H1 (cell line): ENCODE measurements at regions not wholly inside any gene's neighbourhood (a gene's known extent, or its start where the extent isn't known, plus 50 kb on each side); places are given as distances from the start of the nearest gene placed in this dataset.

ENCODE experiments used
- CTCF ChIA-PET: fragments of 300-600 bp; sonication (Branson Sonifier 250); formaldehyde crosslinking; loops from one replicate; lab custom pipeline; 2021; ENCODE audit not compliant: partially characterized antibody; lab: Charles Lee
- POLR2A ChIA-PET: fragments of 300-600 bp; sonication (Branson Sonifier 250); formaldehyde crosslinking; loops from one replicate; lab custom pipeline; 2021; ENCODE audit warnings: inconsistent platforms; ENCODE audit not compliant: partially characterized antibody; lab: Charles Lee
- DNase-seq, 2 experiments: peaks; one replicate each; pipeline versions ENCODE4 v3.0.0 to v3.0.0-alpha.2; 2010 to 2022; ENCODE audit warnings: low spot score in 2 of 2, low read depth in 1 of 2, mixed read lengths in 1 of 2
- FAIRE-seq: peaks from 2 replicates; lab custom pipeline; 2011; peaks lifted over from hg19 to GRCh38; lab: Jason Lieb, UNC
- H2AFZ ChIP-seq: 2 replicates; pipeline ENCODE4 v1.8.1; 2012; ENCODE audit warnings: low read length, inconsistent platforms
- H2AK5ac ChIP-seq: 2 replicates; pipeline ENCODE4 v1.6.1; 2013; ENCODE audit warnings: low read depth, low read length
- H2BK120ac ChIP-seq: replicated peaks from 2 replicates; pipeline ENCODE3; 2013; ENCODE audit warnings: low read depth, low read length, inconsistent platforms
- H2BK12ac ChIP-seq: 2 replicates; pipeline ENCODE4 v1.6.1; 2013; ENCODE audit warnings: low read depth, low read length
- H2BK15ac ChIP-seq: 2 replicates; pipeline ENCODE4 v1.6.1; 2013; ENCODE audit warnings: low read length
- H2BK20ac ChIP-seq: 2 replicates; pipeline ENCODE4 v1.6.1; 2013; ENCODE audit warnings: low read length
- H2BK5ac ChIP-seq: 2 replicates; pipeline ENCODE4 v1.6.1; 2013; ENCODE audit warnings: low read depth, low read length
- H3K14ac ChIP-seq: 2 replicates; pipeline ENCODE4 v1.6.1; 2013; ENCODE audit warnings: inconsistent platforms; ENCODE audit not compliant: insufficient read length
- H3K18ac ChIP-seq: 2 replicates; pipeline ENCODE4 v1.6.1; 2013; ENCODE audit warnings: low read length; ENCODE audit errors: extremely low read depth
- H3K23ac ChIP-seq: 2 replicates; pipeline ENCODE4 v1.6.1; 2013; ENCODE audit warnings: inconsistent platforms; ENCODE audit not compliant: insufficient read length
- H3K23me2 ChIP-seq: 2 replicates; pipeline ENCODE4 v1.6.1; 2013; ENCODE audit warnings: low read depth, low read length
- H3K27ac ChIP-seq: 2 replicates; pipeline ENCODE4 v1.6.1; 2011; ENCODE audit warnings: low read depth, low read length, inconsistent platforms
- H3K27me3 ChIP-seq, 4 experiments: replicated peaks in 1 of 4; 1 replicate in 1 of 4; 2 replicates in 3 of 4; pipeline versions ENCODE4 v1.6.1 to v1.8.1; 2011 to 2013; ENCODE audit warnings: low read length in 3 of 4, mild to moderate bottlenecking in 3 of 4, inconsistent platforms in 2 of 4, mixed read lengths in 2 of 4, moderate library complexity in 1 of 4; ENCODE audit not compliant: control insufficient read depth in 3 of 4, insufficient read depth in 3 of 4; ENCODE audit errors: extremely low read depth in 1 of 4
- H3K36me3 ChIP-seq, 4 experiments: 2 replicates each; pipeline versions ENCODE4 v1.6.1 to v1.8.1; 2011 to 2013; ENCODE audit warnings: mild to moderate bottlenecking in 4 of 4, low read length in 3 of 4, moderate library complexity in 2 of 4, control low read depth in 1 of 4, inconsistent platforms in 1 of 4; ENCODE audit not compliant: insufficient read depth in 4 of 4, control insufficient read depth in 2 of 4
- H3K4ac ChIP-seq: replicated peaks from 2 replicates; pipeline ENCODE3; 2013; ENCODE audit warnings: low read length, low read depth, mixed read lengths, inconsistent platforms; ENCODE audit not compliant: insufficient read length
- H3K4me1 ChIP-seq, 4 experiments: replicated peaks in 1 of 4; 1 replicate in 1 of 4; 2 replicates in 3 of 4; pipeline versions ENCODE4 v1.6.1 to v1.8.1; 2011 to 2013; ENCODE audit warnings: low read length in 3 of 4, inconsistent platforms in 2 of 4, mixed read lengths in 1 of 4; ENCODE audit not compliant: insufficient read depth in 4 of 4, control insufficient read depth in 3 of 4
- H3K4me2 ChIP-seq, 2 experiments: 2 replicates each; pipeline versions ENCODE4 v1.6.1 to v1.8.1; 2011 to 2013; ENCODE audit warnings: low read depth in 2 of 2, low read length in 2 of 2, control low read depth in 1 of 2, inconsistent platforms in 1 of 2, mild to moderate bottlenecking in 1 of 2; ENCODE audit not compliant: insufficient read depth in 1 of 2
- H3K4me3 ChIP-seq, 4 experiments: fragments of 200-600, 300-600 bp in 1 of 4; sonication (generic), shearing (Covaris generic), sonication (Bioruptor Twin) in 1 of 4; 2 replicates each; pipeline versions ENCODE4 v1.5.1 to v1.8.1; 2011 to 2016; ENCODE audit warnings: low read length in 4 of 4, low read depth in 3 of 4, control low read depth in 2 of 4, inconsistent platforms in 2 of 4, mild to moderate bottlenecking in 2 of 4, mixed read lengths in 1 of 4, moderate library complexity in 1 of 4; ENCODE audit not compliant: insufficient read depth in 2 of 4; ENCODE audit errors: extremely low read depth in 1 of 4
- H3K56ac ChIP-seq: replicated peaks from 2 replicates; pipeline ENCODE3; 2013; ENCODE audit warnings: low read depth, mild to moderate bottlenecking, mixed read lengths, low read length, inconsistent platforms; ENCODE audit not compliant: insufficient read length
- H3K79me1 ChIP-seq: 2 replicates; pipeline ENCODE4 v1.6.1; 2013; ENCODE audit warnings: low read depth, low read length, control low read depth
- H3K79me2 ChIP-seq, 2 experiments: 2 replicates each; pipeline versions ENCODE4 v1.6.1 to v1.8.1; 2012 to 2013; ENCODE audit warnings: low read length in 2 of 2, mild to moderate bottlenecking in 2 of 2, inconsistent platforms in 1 of 2; ENCODE audit not compliant: insufficient read depth in 2 of 2, control insufficient read depth in 1 of 2
- H3K9ac ChIP-seq, 4 experiments: replicated peaks in 1 of 4; 1 replicate in 1 of 4; 2 replicates in 3 of 4; pipeline versions ENCODE4 v1.6.1 to v1.8.1; 2011 to 2013; ENCODE audit warnings: low read depth in 3 of 4, low read length in 3 of 4, control low read depth in 2 of 4, mild to moderate bottlenecking in 2 of 4, moderate library complexity in 2 of 4, inconsistent platforms in 1 of 4; ENCODE audit errors: extremely low read depth in 1 of 4
- H3K9me3 ChIP-seq, 2 experiments: 2 replicates each; pipeline versions ENCODE4 v1.6.1 to v1.8.1; 2012 to 2013; ENCODE audit warnings: mild to moderate bottlenecking in 2 of 2, moderate library complexity in 2 of 2, control low read depth in 1 of 2, inconsistent platforms in 1 of 2, low read depth in 1 of 2, low read length in 1 of 2, mixed read lengths in 1 of 2; ENCODE audit not compliant: insufficient read depth in 2 of 2
- H4K20me1 ChIP-seq, 2 experiments: replicated peaks in 1 of 2; 2 replicates each; pipeline versions ENCODE3 to v1.8.1; 2011 to 2013; ENCODE audit warnings: inconsistent platforms in 2 of 2, low read length in 2 of 2, mild to moderate bottlenecking in 1 of 2; ENCODE audit not compliant: insufficient read depth in 2 of 2, control insufficient read depth in 1 of 2
- H4K5ac ChIP-seq: 2 replicates; pipeline ENCODE4 v1.6.1; 2013; ENCODE audit warnings: low read length, low read depth, mixed read lengths, inconsistent platforms; ENCODE audit not compliant: insufficient read length
- H4K8ac ChIP-seq: 2 replicates; pipeline ENCODE4 v1.8.0; 2013; ENCODE audit warnings: mild to moderate bottlenecking, moderate library complexity, low read length, inconsistent platforms; ENCODE audit not compliant: insufficient read depth; ENCODE audit errors: extremely low read depth
- H4K91ac ChIP-seq: replicated peaks from 2 replicates; pipeline ENCODE3; 2013; ENCODE audit warnings: low read length, mixed read lengths, inconsistent platforms; ENCODE audit not compliant: insufficient read length
- BCL11A ChIP-seq, 2 experiments: IDR thresholded peaks; one replicate each; pipeline ENCODE4 v1.6.1; 2011; ENCODE audit warnings: low read depth in 2 of 2, low read length in 2 of 2, mild to moderate bottlenecking in 2 of 2
- CBX8 ChIP-seq: fragments of 300-800, 300-1000 bp; sonication (generic); IDR thresholded peaks from 2 replicates; pipeline ENCODE4 v1.7.1; 2016; ENCODE audit warnings: low read depth, low read length, borderline replicate concordance
- CTBP2 ChIP-seq: IDR thresholded peaks from 2 replicates; pipeline ENCODE4 v1.7.0; 2011; ENCODE audit warnings: borderline replicate concordance, mild to moderate bottlenecking, moderate library complexity, mixed read lengths, low read length; ENCODE audit not compliant: insufficient read depth, insufficient read length
- FOSL1 ChIP-seq: IDR thresholded peaks from 2 replicates; pipeline ENCODE4 v1.6.1; 2011; ENCODE audit warnings: mild to moderate bottlenecking, low read depth, low read length, moderate library complexity; ENCODE audit not compliant: insufficient read depth
- GABPA ChIP-seq: IDR thresholded peaks from 2 replicates; pipeline ENCODE4 v1.6.1; 2011; ENCODE audit warnings: mild to moderate bottlenecking, low read length, moderate library complexity, borderline replicate concordance; ENCODE audit not compliant: insufficient read depth
- MAFK ChIP-seq: IDR thresholded peaks from 2 replicates; pipeline ENCODE4 v1.6.1; 2012; ENCODE audit warnings: low read depth, mild to moderate bottlenecking, improper control_type of control experiment, low read length
- PHF8 ChIP-seq: fragments of 200-600 bp; sonication (generic); conservative IDR thresholded peaks from 2 replicates; pipeline ENCODE4 v1.7.1; 2012; ENCODE audit warnings: low read depth, mild to moderate bottlenecking, inconsistent platforms, low read length, moderate library complexity
- RNF2 ChIP-seq: fragments of 200-900, 300-1000 bp; sonication (generic); IDR thresholded peaks from 2 replicates; pipeline ENCODE4 v1.7.1; 2016; ENCODE audit warnings: borderline replicate concordance, low read depth, mild to moderate bottlenecking, antibody characterized with exemption, low read length; ENCODE audit not compliant: poor library complexity, severe bottlenecking; ENCODE audit errors: missing control alignments
- SIN3A ChIP-seq, 2 experiments: IDR thresholded peaks in 1 of 2; conservative IDR thresholded peaks in 1 of 2; 2 replicates each; pipeline ENCODE4 v1.6.1; 2011 to 2012; ENCODE audit warnings: low read length in 2 of 2, improper control_type of control experiment in 1 of 2, low read depth in 1 of 2, mild to moderate bottlenecking in 1 of 2
- SP1 ChIP-seq: IDR thresholded peaks from 2 replicates; pipeline ENCODE4 v1.6.1; 2011; ENCODE audit warnings: low read depth, low read length
- SP2 ChIP-seq: IDR thresholded peaks from 2 replicates; pipeline ENCODE4 v1.6.1; 2012; ENCODE audit warnings: mild to moderate bottlenecking, low read length, inconsistent platforms
- TAF1 ChIP-seq: IDR thresholded peaks from 2 replicates; pipeline ENCODE4 v1.6.1; 2011; ENCODE audit warnings: mild to moderate bottlenecking, low read depth, low read length
- USF2 ChIP-seq: IDR thresholded peaks from 2 replicates; pipeline ENCODE4 v1.6.1; 2011; ENCODE audit warnings: low read length, improper control_type of control experiment
- WGBS, 2 experiments: shearing (Covaris generic) in 1 of 2; methylation state at CpG; one replicate each; pipeline versions ENCODE4 v1.1.6 to v1.1.7; 2013 to 2015; ENCODE audit warnings: low lambda C conversion rate in 2 of 2, mixed read lengths in 2 of 2, inconsistent platforms in 1 of 2, low coverage in 1 of 2, missing lambda C conversion rate in 1 of 2; ENCODE audit not compliant: insufficient replicate concordance in 2 of 2, insufficient coverage in 1 of 2, insufficient read length in 1 of 2; ENCODE audit errors: extremely low coverage in 1 of 2, missing lambda C conversion rate in 1 of 2; 5-methylcytosine and 5-hydroxymethylcytosine counted together

GRCh38 chr3:147662705-147663104 is 253.5 kb downstream of the ZIC1 start:
- Histone ChIP-seq H2BK120ac (no peak overlapping the region), H3K4me3 (no peak overlapping the region), H4K8ac (no peak overlapping the region), H3K27ac (no peak overlapping the region), H3K36me3 (no peaks in the 10 kb centered on the region), H3K4me1 (no peaks in the 10 kb centered on the region), H2BK20ac (no peak overlapping the region), H2AK5ac (no peak overlapping the region), H3K56ac (no peak overlapping the region), H3K79me1 (no peaks in the 10 kb centered on the region; the same call in 1 of the 2 replicates), H3K27me3 (no peaks in the 10 kb centered on the region), H2BK12ac (no peak overlapping the region), H2BK15ac (no peak overlapping the region), H3K79me2 (no peaks in the 10 kb centered on the region), H3K23me2 (no peaks in the 10 kb centered on the region), H4K91ac (no peak overlapping the region), H3K18ac (no peak overlapping the region), H4K5ac (no peak overlapping the region), H3K4me2 (no peak overlapping the region), H3K14ac (no peak overlapping the region), H2AFZ (no peak overlapping the region), H3K9me3 (no peaks in the 10 kb centered on the region), H3K9ac (no peak overlapping the region), H2BK5ac (no peak overlapping the region), H3K23ac (no peak overlapping the region), H3K4ac (no peak overlapping the region), H4K20me1 (no peaks in the 10 kb centered on the region)
- FAIRE-seq (no peak), DNase-seq (no peak)
- POLR2A ChIA-PET = no interaction called here
- CTCF ChIA-PET = no interaction called here
- 86% methylated on average over 1 of the region's 1 CpG; no CpG with 5 or more reads in 1 of the 2 experiments for WGBS, 2 experiments
- TF ChIP-seq TAF1 (no peak), CTBP2 (no peak), USF2 (no peak), PHF8 (no peak), CBX8 (no peak), BCL11A (IDR thresholded peaks at IDR 0.05; ENCODE audit: low read depth in 2 of 2, low read length in 2 of 2) (no peak), SP1 (no peak), GABPA (no peak), FOSL1 (no peak), RNF2 (no peak), SIN3A (conservative IDR thresholded peaks at IDR 0.05 in 1 of 2, IDR thresholded peaks at IDR 0.05 in 1 of 2; ENCODE audit: low read depth in 1 of 2, low read length in 2 of 2) (no peak), MAFK (no peak), SP2 (no peak)
